A549 (cell line): ENCODE measurements at regions not wholly inside any gene's neighbourhood (a gene's known extent, or its start where the extent isn't known, plus 50 kb on each side); places are given as distances from the start of the nearest gene placed in this dataset.

ENCODE experiments used
- CEBPB ChIP-seq, 2 experiments: fragments of >200 bp in 1 of 2; sonication (Bioruptor Twin) in 1 of 2; formaldehyde crosslinking in 1 of 2; IDR thresholded peaks; 2 replicates each; pipeline ENCODE4 v1.6.1; 2012 to 2016
- EHF ChIP-seq: fragments of 250-450 bp; sonication (Bioruptor Pico); IDR thresholded peaks from 2 replicates; pipeline ENCODE4 v1.5.0; 2020; ENCODE audit warnings: mild to moderate bottlenecking
- EP300 ChIP-seq, 2 experiments: fragments of >200 bp; sonication (Bioruptor Twin); formaldehyde crosslinking; IDR thresholded peaks; 2 replicates in 1 of 2; 3 replicates in 1 of 2; pipeline ENCODE4 v1.6.1; 2016 to 2017
- MYC ChIP-seq: IDR thresholded peaks from 2 replicates; pipeline ENCODE4 v1.6.1; 2012; ENCODE audit warnings: mild to moderate bottlenecking, inconsistent platforms, low read length, improper control_type of control experiment, borderline replicate concordance
- POLR2A ChIP-seq: IDR thresholded peaks from 2 replicates; pipeline ENCODE4 v1.6.1; 2012; ENCODE audit warnings: mild to moderate bottlenecking, low read length
- RCOR1 ChIP-seq: fragments of 150-350 bp; IDR thresholded peaks from 2 replicates; pipeline ENCODE4 v1.6.1; 2014; ENCODE audit warnings: antibody characterized with exemption, low read length, low read depth
- TP53 ChIP-seq: fragments of 250-450 bp; sonication (Bioruptor Pico); IDR thresholded peaks from 2 replicates; pipeline ENCODE4 v1.5.0; 2021; ENCODE audit warnings: mild to moderate bottlenecking, moderate library complexity
- ZC3H11A ChIP-seq: fragments of 450-650 bp; IDR thresholded peaks from 2 replicates; pipeline ENCODE4 v1.6.1; 2014; ENCODE audit warnings: antibody characterized with exemption, mild to moderate bottlenecking
- TF ChIP-seq, protein P1 (sequence below): fragments of >200 bp; sonication (Bioruptor Twin); formaldehyde crosslinking; IDR thresholded peaks from 3 replicates; pipeline ENCODE4 v1.5.1; 2016
- TF ChIP-seq, protein P2 (sequence below): fragments of 450-650 bp; IDR thresholded peaks from 2 replicates; pipeline ENCODE4 v1.6.1; 2014; ENCODE audit warnings: antibody characterized with exemption
- TF ChIP-seq, protein P3 (sequence below): IDR thresholded peaks from 2 replicates; pipeline ENCODE4 v1.6.1; 2012

DNA sequence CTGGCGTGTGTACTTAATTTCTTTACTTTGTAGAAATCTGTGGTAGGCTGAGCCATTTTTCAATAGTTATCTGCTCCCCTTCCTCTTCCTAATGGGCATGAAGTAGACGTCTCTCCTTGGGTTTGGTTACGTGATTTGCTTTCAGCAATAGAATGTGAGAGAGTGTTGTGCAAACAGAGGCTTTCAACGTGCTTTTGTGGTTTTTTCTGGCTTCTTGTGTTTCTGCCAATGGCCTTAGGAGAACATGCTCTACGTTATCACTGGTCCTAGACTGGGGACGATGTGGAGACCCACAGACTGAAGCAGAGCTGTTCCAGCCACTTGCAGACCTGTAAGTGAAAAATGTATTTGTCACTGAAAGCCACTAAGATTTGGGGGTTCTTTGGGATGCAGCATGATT is 107.2 kb upstream of the NPTX2 start:
- TF ChIP-seq MYC, result no peak
- TF ChIP-seq, protein P1, sequence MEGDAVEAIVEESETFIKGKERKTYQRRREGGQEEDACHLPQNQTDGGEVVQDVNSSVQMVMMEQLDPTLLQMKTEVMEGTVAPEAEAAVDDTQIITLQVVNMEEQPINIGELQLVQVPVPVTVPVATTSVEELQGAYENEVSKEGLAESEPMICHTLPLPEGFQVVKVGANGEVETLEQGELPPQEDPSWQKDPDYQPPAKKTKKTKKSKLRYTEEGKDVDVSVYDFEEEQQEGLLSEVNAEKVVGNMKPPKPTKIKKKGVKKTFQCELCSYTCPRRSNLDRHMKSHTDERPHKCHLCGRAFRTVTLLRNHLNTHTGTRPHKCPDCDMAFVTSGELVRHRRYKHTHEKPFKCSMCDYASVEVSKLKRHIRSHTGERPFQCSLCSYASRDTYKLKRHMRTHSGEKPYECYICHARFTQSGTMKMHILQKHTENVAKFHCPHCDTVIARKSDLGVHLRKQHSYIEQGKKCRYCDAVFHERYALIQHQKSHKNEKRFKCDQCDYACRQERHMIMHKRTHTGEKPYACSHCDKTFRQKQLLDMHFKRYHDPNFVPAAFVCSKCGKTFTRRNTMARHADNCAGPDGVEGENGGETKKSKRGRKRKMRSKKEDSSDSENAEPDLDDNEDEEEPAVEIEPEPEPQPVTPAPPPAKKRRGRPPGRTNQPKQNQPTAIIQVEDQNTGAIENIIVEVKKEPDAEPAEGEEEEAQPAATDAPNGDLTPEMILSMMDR, result no peak
- no peak for TF ChIP-seq POLR2A
- TF ChIP-seq EHF, result no peak
- TF ChIP-seq ZC3H11A, result no peak
- no peak for TF ChIP-seq CEBPB (IDR thresholded peaks at IDR 0.05)
- no peak for TF ChIP-seq TP53
- TF ChIP-seq EP300 (IDR thresholded peaks at IDR 0.05), result no peak
- TF ChIP-seq, protein P2, sequence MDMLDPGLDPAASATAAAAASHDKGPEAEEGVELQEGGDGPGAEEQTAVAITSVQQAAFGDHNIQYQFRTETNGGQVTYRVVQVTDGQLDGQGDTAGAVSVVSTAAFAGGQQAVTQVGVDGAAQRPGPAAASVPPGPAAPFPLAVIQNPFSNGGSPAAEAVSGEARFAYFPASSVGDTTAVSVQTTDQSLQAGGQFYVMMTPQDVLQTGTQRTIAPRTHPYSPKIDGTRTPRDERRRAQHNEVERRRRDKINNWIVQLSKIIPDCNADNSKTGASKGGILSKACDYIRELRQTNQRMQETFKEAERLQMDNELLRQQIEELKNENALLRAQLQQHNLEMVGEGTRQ, result no peak
- TF ChIP-seq, protein P3, sequence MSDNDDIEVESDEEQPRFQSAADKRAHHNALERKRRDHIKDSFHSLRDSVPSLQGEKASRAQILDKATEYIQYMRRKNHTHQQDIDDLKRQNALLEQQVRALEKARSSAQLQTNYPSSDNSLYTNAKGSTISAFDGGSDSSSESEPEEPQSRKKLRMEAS, result no peak
- no peak for TF ChIP-seq RCOR1
